ENCODE measurements at regions not wholly inside any gene's neighbourhood (a gene's known extent, or its start where the extent isn't known, plus 50 kb on each side); places are given as distances from the start of the nearest gene placed in this dataset.

- TF ChIP-seq, protein P1, sequence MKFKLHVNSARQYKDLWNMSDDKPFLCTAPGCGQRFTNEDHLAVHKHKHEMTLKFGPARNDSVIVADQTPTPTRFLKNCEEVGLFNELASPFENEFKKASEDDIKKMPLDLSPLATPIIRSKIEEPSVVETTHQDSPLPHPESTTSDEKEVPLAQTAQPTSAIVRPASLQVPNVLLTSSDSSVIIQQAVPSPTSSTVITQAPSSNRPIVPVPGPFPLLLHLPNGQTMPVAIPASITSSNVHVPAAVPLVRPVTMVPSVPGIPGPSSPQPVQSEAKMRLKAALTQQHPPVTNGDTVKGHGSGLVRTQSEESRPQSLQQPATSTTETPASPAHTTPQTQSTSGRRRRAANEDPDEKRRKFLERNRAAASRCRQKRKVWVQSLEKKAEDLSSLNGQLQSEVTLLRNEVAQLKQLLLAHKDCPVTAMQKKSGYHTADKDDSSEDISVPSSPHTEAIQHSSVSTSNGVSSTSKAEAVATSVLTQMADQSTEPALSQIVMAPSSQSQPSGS (IDR thresholded peaks at IDR 0.05; ENCODE audit: low read length), result no peak
- 0 out of 2 replicates have a peak, but pooled peaks have one; percentile 14 for TF ChIP-seq POU5F1 (IDR thresholded peaks at IDR 0.05; ENCODE audit: low read depth, low read length)
- TF ChIP-seq POLR2A (IDR thresholded peaks at IDR 0.05; ENCODE audit: control extremely low read depth in 1 of 2, low read depth in 2 of 2, low read length in 2 of 2), result no peak
- no peak for TF ChIP-seq GABPA (IDR thresholded peaks at IDR 0.05; ENCODE audit: borderline replicate concordance, insufficient read depth, low read length)
- no peak for TF ChIP-seq CTCF (IDR thresholded peaks at IDR 0.05; ENCODE audit: control extremely low read depth in 1 of 3, insufficient read depth in 1 of 3, low read depth in 1 of 3, low read length in 3 of 3)
- TF ChIP-seq RBBP5 (IDR thresholded peaks at IDR 0.05; ENCODE audit: borderline replicate concordance, low read depth, low read length), result no peak
- no peak for TF ChIP-seq TAF1 (IDR thresholded peaks at IDR 0.05; ENCODE audit: low read depth, low read length)
- no peak for TF ChIP-seq SRF (IDR thresholded peaks at IDR 0.05; ENCODE audit: low read depth, low read length)
- no peak for TF ChIP-seq RAD21 (IDR thresholded peaks at IDR 0.05 in 1 of 2, conservative IDR thresholded peaks at IDR 0.05 in 1 of 2; ENCODE audit: low read depth in 2 of 2, low read length in 2 of 2)
- no peak for TF ChIP-seq CEBPB (IDR thresholded peaks at IDR 0.05; ENCODE audit: low read depth, low read length)
- no peak for TF ChIP-seq EP300 (IDR thresholded peaks at IDR 0.05; ENCODE audit: borderline replicate concordance in 1 of 2, low read depth in 2 of 2, low read length in 2 of 2)
Observed at GRCh38 chr5:6302075-6302474, 76.3 kb downstream of the MED10 start.

Measured in H1 (cell line).